ENCODE measurements at regions not wholly inside any gene's neighbourhood (a gene's known extent, or its start where the extent isn't known, plus 50 kb on each side); places are given as distances from the start of the nearest gene placed in this dataset.
"Not testable (repeated sequence)": the region's sequence is repeated elsewhere in the genome, so short reads cannot be mapped to it uniquely, and the experiment has no call there.

DNA sequence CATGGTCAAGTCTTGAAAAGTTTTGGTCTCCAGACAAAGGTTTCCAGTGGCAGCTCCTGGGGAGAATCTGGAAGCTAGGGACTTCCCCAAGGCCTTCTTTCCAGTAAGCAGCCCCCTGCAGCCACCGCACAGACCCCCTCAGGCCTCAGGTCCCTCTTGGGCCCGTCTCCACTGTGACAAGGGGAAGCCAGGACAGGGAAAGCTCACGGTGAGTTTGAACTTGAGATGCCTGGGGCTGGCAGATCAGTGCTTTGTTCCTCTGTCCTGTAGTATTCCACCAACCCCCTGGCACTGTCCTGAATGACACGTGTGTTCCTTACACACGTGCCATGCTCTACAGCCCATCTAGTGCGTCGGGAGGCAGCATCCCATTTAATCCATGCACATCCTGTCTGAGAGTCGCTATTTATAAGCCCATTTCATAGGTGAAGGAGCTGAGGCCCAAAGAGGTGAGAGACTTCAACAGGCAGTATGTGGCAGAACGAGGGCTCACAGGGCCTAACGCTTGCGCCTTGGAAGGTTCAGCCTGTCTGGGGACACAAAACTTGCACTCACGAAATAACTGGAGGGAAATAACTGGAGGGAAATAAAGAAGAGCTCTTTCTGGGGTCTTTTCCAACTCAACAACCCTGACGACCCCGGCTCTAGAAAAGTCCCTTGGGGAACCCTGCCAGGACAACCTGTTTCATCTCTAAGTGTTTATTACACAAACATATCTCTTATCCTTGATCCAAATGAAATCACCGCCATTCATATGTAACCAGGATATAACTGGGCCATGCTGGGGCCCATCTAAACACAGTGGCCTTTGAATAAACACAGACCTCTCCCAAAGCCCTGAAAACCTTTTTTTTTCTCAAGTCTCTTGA lies 123.0 kb downstream of the BANF2 start:
- CTCF ChIA-PET, result interaction anchor here (1.0 to 1.5 kb wide), 4 partner anchors 17 to 391 kb away, joined by 3 to 5 read pairs (median 4); no protein-coding TSS in a partner anchor

DNA sequence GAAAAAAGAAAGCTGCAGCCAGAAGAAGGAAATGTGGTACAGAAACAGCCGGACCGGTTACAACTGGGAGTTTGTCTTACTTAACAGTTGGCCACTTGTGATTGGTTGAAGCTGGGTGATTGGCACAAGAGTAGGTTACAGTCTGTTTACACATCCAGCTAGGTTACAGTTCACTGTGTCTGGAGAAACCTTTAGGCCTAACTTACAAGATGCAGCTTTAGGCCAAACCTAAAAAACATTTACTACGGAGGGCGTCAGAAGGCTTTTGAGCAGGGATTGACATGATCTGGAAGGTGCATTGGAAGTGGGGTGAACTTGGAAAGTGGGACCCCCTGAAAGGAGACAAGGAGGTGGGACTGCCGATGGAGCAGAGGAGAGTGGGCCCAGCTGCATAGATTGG lies 122.3 kb downstream of the BANF2 start:
- CTCF ChIA-PET, result interaction anchor here (0.7 to 1.5 kb wide), 5 partner anchors 16 to 391 kb away, joined by 3 to 5 read pairs (median 3); no protein-coding TSS in a partner anchor
- peak in 1 of 2 experiments; percentile 51 for DNase-seq (ENCODE audit: low read depth in 1 of 2, low spot score in 1 of 2)

More for the DNA sequence above, 123.0 kb downstream of the BANF2 start:
- no peak for FAIRE-seq
- DNase-seq (ENCODE audit: low read depth in 1 of 2, low spot score in 1 of 2), result no peak
- Histone ChIP-seq H3K4me1 (0 out of 3 replicates have a peak, but pooled peaks cover 2% of the 10 kb centered on the region), H3K9me3 (no peaks in the 10 kb centered on the region; the same call in 2 of the 3 replicates), H3K4me2 (no peak overlapping the region), H3K27ac (no peak overlapping the region), H3K4me3 (no peak overlapping the region)
- TF ChIP-seq NR3C1 (IDR thresholded peaks at IDR 0.05) (no peak), CHD4 (IDR thresholded peaks at IDR 0.05; ENCODE audit: borderline replicate concordance) (no peak), ZNF302 (CRISPR knock-in tag; IDR thresholded peaks at IDR 0.05) (no peak), POLR2A (IDR thresholded peaks at IDR 0.05; ENCODE audit: low read length) (no peak), MAFK (IDR thresholded peaks at IDR 0.05; ENCODE audit: partially characterized antibody) (no peak), RCOR1 (IDR thresholded peaks at IDR 0.05; ENCODE audit: low read depth, low read length) (no peak), NFE2L2 (conservative IDR thresholded peaks at IDR 0.05; ENCODE audit: low read length) (no peak), EHMT2 (IDR thresholded peaks at IDR 0.05; ENCODE audit: low read depth) (no peak), EHF (CRISPR knock-in tag; IDR thresholded peaks at IDR 0.05) (no peak), SMC3 (IDR thresholded peaks at IDR 0.05) (no peak), GATA3 (IDR thresholded peaks at IDR 0.05; ENCODE audit: borderline replicate concordance) (no peak), RAD21 (conservative IDR thresholded peaks at IDR 0.05 in 1 of 2, IDR thresholded peaks at IDR 0.05 in 1 of 2) (no peak)
- TF ChIP-seq, protein P1, sequence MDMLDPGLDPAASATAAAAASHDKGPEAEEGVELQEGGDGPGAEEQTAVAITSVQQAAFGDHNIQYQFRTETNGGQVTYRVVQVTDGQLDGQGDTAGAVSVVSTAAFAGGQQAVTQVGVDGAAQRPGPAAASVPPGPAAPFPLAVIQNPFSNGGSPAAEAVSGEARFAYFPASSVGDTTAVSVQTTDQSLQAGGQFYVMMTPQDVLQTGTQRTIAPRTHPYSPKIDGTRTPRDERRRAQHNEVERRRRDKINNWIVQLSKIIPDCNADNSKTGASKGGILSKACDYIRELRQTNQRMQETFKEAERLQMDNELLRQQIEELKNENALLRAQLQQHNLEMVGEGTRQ (IDR thresholded peaks at IDR 0.05), result no peak
- TF ChIP-seq, protein P2, sequence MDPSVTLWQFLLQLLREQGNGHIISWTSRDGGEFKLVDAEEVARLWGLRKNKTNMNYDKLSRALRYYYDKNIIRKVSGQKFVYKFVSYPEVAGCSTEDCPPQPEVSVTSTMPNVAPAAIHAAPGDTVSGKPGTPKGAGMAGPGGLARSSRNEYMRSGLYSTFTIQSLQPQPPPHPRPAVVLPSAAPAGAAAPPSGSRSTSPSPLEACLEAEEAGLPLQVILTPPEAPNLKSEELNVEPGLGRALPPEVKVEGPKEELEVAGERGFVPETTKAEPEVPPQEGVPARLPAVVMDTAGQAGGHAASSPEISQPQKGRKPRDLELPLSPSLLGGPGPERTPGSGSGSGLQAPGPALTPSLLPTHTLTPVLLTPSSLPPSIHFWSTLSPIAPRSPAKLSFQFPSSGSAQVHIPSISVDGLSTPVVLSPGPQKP (IDR thresholded peaks at IDR 0.05; ENCODE audit: low read depth, low read length), result no peak
- TF ChIP-seq, protein P3, sequence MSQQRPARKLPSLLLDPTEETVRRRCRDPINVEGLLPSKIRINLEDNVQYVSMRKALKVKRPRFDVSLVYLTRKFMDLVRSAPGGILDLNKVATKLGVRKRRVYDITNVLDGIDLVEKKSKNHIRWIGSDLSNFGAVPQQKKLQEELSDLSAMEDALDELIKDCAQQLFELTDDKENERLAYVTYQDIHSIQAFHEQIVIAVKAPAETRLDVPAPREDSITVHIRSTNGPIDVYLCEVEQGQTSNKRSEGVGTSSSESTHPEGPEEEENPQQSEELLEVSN (IDR thresholded peaks at IDR 0.05; ENCODE audit: borderline replicate concordance, low read depth), result no peak
- TF ChIP-seq, protein P4, sequence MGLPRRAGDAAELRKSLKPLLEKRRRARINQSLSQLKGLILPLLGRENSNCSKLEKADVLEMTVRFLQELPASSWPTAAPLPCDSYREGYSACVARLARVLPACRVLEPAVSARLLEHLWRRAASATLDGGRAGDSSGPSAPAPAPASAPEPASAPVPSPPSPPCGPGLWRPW (IDR thresholded peaks at IDR 0.05), result no peak
- no peak; a peak in 1 of 6 replicates for ATAC-seq
- POLR2A ChIA-PET, result no interaction called here
- WGBS (ENCODE audit: missing lambda C conversion rate), result 77% methylated on average over 15 of the region's 15 CpGs

DNA sequence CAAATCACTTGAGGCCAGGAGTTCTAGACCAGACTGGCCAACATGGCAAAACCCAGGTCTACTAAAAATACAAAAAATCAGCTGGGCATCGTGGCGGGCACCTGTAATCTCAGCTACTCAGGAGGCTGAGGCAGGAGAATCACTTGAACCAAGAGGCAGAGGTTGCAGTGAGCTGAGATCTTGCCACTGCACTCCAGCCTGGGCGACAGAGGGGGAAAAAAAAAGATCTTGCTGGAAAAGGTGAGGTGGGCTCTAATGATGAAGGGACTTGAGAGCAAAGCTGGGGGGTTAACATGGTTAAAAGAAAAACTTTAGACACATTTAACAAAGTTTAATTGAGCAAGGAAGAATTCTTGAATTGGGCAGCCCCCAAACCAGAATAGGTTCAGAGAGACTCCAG lies 121.8 kb downstream of the BANF2 start:
- POLR2A ChIA-PET; H3K4me2 ChIP-seq; H3K9me3 ChIP-seq; H3K4me3 ChIP-seq; DNase-seq (ENCODE audit: low read depth in 1 of 2, low spot score in 1 of 2); H3K4me1 ChIP-seq; ATAC-seq; H3K27ac ChIP-seq; FAIRE-seq: not testable (repeated sequence)
- CTCF ChIA-PET, result interaction anchor here (0.7 to 1.5 kb wide), 4 partner anchors 16 to 390 kb away, joined by 3 to 5 read pairs (median 4); no protein-coding TSS in a partner anchor
- 81% methylated on average over 3 of the region's 3 CpGs for WGBS (ENCODE audit: missing lambda C conversion rate)

More for the DNA sequence above, 122.3 kb downstream of the BANF2 start:
- Histone ChIP-seq H3K4me1 (0 out of 3 replicates have a peak, but pooled peaks cover 2% of the 10 kb centered on the region), H3K4me3 (no peak overlapping the region), H3K4me2 (no peak overlapping the region), H3K9me3 (no peaks in the 10 kb centered on the region; the same call in 2 of the 3 replicates), H3K27ac (no peak overlapping the region)
- ATAC-seq (peak in 1 of 2 experiments; percentile 58; a peak in 2 of 6 replicates), FAIRE-seq (no peak)
- TF ChIP-seq, protein P5, sequence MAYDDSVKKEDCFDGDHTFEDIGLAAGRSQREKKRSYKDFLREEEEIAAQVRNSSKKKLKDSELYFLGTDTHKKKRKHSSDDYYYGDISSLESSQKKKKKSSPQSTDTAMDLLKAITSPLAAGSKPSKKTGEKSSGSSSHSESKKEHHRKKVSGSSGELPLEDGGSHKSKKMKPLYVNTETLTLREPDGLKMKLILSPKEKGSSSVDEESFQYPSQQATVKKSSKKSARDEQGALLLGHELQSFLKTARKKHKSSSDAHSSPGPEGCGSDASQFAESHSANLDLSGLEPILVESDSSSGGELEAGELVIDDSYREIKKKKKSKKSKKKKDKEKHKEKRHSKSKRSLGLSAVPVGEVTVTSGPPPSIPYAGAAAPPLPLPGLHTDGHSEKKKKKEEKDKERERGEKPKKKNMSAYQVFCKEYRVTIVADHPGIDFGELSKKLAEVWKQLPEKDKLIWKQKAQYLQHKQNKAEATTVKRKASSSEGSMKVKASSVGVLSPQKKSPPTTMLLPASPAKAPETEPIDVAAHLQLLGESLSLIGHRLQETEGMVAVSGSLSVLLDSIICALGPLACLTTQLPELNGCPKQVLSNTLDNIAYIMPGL (CRISPR knock-in tag; IDR thresholded peaks at IDR 0.05; ENCODE audit: borderline replicate concordance), result no peak
- TF ChIP-seq ZC3H11A (IDR thresholded peaks at IDR 0.05), result no peak
- TF ChIP-seq PHF8 (IDR thresholded peaks at IDR 0.05; ENCODE audit: borderline replicate concordance, low read depth), result no peak
- no peak for TF ChIP-seq MAFK (IDR thresholded peaks at IDR 0.05; ENCODE audit: partially characterized antibody)
- no peak for TF ChIP-seq NR3C1 (IDR thresholded peaks at IDR 0.05)
- TF ChIP-seq MAZ (IDR thresholded peaks at IDR 0.05; ENCODE audit: borderline replicate concordance, low read depth, low read length), result no peak
- 69% methylated on average over 5 of the region's 5 CpGs for WGBS (ENCODE audit: missing lambda C conversion rate)
- POLR2A ChIA-PET, result no interaction called here
